Dendritic cell treated with granulocyte-macrophage colony-stimulating factor and Interleukin-4, amounts not matched to agents 40 ng/mL and 50 ng/mL, for 4 days (primary cell): ENCODE measurements at regions not wholly inside any gene's neighbourhood (a gene's known extent, or its start where the extent isn't known, plus 50 kb on each side); places are given as distances from the start of the nearest gene placed in this dataset.

Source experiments
- H3K27ac Mint-ChIP-seq: one replicate; pipeline ENCODE4 v1.8.0; 2022; ENCODE audit warnings: mild to moderate bottlenecking, mixed read lengths
- H3K27me3 Mint-ChIP-seq: one replicate; pipeline ENCODE4 v1.8.0; 2022; ENCODE audit warnings: mild to moderate bottlenecking, mixed read lengths
- H3K36me3 Mint-ChIP-seq: one replicate; pipeline ENCODE4 v1.8.0; 2022; ENCODE audit warnings: low read depth, mixed read lengths
- H3K4me1 Mint-ChIP-seq: one replicate; pipeline ENCODE4 v1.8.0; 2022; ENCODE audit warnings: low read depth, mixed read lengths
- H3K4me3 Mint-ChIP-seq: one replicate; pipeline ENCODE4 v1.8.0; 2022; ENCODE audit warnings: mild to moderate bottlenecking, moderate library complexity, mixed read lengths
- H3K9me3 Mint-ChIP-seq: one replicate; pipeline ENCODE4 v1.8.0; 2022; ENCODE audit warnings: mixed read lengths
- intact Hi-C: fragments of 100-400 bp; cut with micrococcal nuclease; formaldehyde crosslinking; loops from one replicate; pipeline ENCODE4 v1.15.0; 2022

DNA sequence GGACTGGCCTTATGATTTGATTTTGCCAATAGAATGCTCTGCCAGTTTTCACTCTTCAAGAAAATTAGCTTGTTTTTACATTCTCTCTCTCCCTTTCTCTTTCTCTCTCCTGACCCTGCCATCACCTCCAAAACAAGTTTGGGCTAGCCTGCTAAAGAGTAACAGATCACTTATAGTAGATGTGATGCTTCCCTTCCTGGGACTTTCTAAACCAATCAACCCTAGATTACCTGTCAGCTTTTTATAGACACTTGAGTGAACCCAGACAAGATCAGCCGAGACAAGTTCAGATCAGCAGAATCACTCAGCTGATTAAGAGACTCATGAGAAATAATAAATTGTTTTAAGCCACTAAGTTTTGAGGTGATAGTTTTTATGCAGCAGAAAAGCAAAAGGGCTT is 521.2 kb downstream of the ANKRD50 start:
- no peaks in the 10 kb centered on the region for H3K4me1 Mint-ChIP-seq
- H3K27ac Mint-ChIP-seq = no peak overlapping the region
- peaks cover 17% of the 10 kb centered on the region for H3K9me3 Mint-ChIP-seq
- H3K36me3 Mint-ChIP-seq = no peaks in the 10 kb centered on the region
- H3K4me3 Mint-ChIP-seq = no peak overlapping the region
- intact Hi-C loops = no loop called here
- H3K27me3 Mint-ChIP-seq = no peaks in the 10 kb centered on the region

DNA sequence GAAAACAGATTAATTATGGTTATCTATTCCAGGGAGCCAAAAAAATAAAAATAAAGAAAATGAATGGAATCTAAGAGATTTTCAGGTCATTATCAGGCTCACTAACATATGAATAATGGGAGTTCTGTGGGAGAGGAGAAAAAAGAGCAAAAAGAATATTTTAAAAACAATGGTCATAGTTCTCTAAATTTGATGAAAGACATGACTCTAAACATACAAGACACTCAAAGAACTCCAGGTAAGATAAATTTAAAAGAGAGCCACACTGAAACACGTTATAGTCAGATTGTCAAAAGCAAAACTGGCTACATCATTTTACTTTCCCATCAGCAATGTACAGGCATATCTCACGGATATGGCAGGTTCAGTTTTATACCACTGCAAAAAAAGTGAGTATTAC is 520.0 kb downstream of the ANKRD50 start:
- Mint-ChIP-seq H3K36me3 (no peaks in the 10 kb centered on the region), H3K27me3 (no peaks in the 10 kb centered on the region), H3K4me3 (no peak overlapping the region), H3K27ac (no peak overlapping the region), H3K4me1 (no peaks in the 10 kb centered on the region), H3K9me3 (peaks cover 22% of the 10 kb centered on the region)
- intact Hi-C loops = no loop called here

DNA sequence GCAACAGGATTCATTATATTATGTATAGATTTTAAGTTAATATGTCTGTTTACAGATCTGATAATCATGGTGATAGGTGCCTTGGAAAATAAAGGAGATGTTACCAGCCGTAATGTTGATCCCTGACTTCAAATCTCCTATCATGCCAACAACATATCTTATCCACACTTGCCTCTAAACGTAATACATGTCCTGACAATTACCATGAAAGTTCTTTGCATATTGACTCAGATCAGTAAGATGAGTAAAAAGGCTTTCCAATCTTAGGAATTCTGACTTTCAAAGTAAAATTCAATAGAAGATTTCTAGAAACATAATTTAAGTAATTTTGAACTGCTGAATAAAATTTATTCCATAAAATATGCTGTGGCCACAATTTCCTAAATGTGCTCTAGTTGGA is 513.3 kb downstream of the ANKRD50 start:
- Mint-ChIP-seq H3K27me3 (no peaks in the 10 kb centered on the region), H3K4me3 (no peak overlapping the region), H3K27ac (no peak overlapping the region), H3K36me3 (no peaks in the 10 kb centered on the region), H3K9me3 (peaks cover 17% of the 10 kb centered on the region), H3K4me1 (no peaks in the 10 kb centered on the region)
- intact Hi-C loops = no loop called here

DNA sequence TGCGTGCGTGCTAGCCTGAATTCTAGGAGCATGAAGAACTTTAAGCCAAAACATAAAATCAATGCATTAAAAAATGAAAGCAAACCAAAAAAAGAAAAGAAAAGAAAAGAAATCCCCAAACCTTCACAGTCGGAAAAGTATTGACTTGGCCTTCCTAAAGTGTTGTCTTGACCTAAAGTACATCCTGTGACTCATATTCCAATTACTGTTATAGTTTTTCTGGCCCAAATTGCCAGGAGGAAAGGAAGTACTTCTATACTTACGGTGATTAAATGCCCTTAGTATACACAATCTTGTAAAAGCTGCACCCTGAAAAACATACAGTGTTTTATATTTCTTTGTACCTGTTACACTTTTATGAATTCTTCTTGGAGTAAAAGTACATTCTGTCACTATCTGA is 512.8 kb downstream of the ANKRD50 start:
- intact Hi-C loops = no loop called here
- Mint-ChIP-seq H3K9me3 (peaks cover 17% of the 10 kb centered on the region), H3K27ac (no peak overlapping the region), H3K27me3 (no peaks in the 10 kb centered on the region), H3K4me1 (no peaks in the 10 kb centered on the region), H3K4me3 (no peak overlapping the region), H3K36me3 (no peaks in the 10 kb centered on the region)

DNA sequence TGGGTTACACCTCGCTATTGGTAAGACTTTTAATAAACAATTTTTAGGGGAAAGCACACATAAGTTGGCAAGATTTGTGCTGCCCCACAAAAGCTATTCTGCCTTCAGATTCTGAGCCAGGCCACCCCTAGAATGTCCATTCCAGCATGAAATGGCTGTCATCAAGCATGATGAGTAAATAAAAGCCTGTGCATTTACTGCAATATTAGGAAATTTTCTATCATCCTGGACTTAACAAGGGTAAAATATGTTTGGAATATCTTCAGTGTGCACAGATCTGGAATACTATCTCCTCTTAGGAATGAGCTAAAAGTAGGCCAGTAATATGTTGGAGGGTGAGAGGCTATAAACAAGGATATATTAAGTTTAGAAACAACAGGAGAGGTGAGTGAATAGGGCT is 510.9 kb downstream of the ANKRD50 start:
- intact Hi-C loops = no loop called here
- Mint-ChIP-seq H3K9me3 (peaks cover 2% of the 10 kb centered on the region), H3K27ac (no peak overlapping the region), H3K27me3 (no peaks in the 10 kb centered on the region), H3K36me3 (no peaks in the 10 kb centered on the region), H3K4me3 (no peak overlapping the region), H3K4me1 (no peaks in the 10 kb centered on the region)

DNA sequence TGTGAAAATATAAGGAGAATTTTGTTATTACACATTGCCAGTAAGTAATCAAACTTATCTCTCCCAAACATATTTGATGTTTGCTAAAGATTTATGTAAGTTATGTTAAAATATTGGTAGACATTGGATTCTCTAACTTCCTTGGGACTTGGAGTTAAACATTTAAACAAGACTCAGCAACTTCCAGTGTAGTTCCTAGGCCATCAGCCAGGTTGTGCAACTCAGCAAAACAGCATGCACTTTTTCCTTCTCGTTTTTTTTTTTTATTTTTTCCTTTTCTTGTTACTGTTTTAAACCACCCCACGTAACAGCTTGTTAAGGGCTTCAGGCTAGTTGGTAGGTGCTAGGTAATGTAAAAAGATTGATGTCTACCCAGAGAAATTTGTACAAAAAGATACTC is 510.4 kb downstream of the ANKRD50 start:
- Mint-ChIP-seq H3K27me3 (no peaks in the 10 kb centered on the region), H3K27ac (no peak overlapping the region), H3K36me3 (no peaks in the 10 kb centered on the region), H3K4me3 (no peak overlapping the region), H3K4me1 (no peaks in the 10 kb centered on the region), H3K9me3 (no peaks in the 10 kb centered on the region)
- intact Hi-C loops = no loop called here

GRCh38 chr4:124203613-124204238 is 508.8 kb downstream of the ANKRD50 start:
- intact Hi-C loops = no loop called here
- Mint-ChIP-seq H3K36me3 (no peaks in the 10 kb centered on the region), H3K27me3 (no peaks in the 10 kb centered on the region), H3K4me3 (no peak overlapping the region), H3K27ac (no peak overlapping the region), H3K9me3 (no peaks in the 10 kb centered on the region), H3K4me1 (no peaks in the 10 kb centered on the region)

DNA sequence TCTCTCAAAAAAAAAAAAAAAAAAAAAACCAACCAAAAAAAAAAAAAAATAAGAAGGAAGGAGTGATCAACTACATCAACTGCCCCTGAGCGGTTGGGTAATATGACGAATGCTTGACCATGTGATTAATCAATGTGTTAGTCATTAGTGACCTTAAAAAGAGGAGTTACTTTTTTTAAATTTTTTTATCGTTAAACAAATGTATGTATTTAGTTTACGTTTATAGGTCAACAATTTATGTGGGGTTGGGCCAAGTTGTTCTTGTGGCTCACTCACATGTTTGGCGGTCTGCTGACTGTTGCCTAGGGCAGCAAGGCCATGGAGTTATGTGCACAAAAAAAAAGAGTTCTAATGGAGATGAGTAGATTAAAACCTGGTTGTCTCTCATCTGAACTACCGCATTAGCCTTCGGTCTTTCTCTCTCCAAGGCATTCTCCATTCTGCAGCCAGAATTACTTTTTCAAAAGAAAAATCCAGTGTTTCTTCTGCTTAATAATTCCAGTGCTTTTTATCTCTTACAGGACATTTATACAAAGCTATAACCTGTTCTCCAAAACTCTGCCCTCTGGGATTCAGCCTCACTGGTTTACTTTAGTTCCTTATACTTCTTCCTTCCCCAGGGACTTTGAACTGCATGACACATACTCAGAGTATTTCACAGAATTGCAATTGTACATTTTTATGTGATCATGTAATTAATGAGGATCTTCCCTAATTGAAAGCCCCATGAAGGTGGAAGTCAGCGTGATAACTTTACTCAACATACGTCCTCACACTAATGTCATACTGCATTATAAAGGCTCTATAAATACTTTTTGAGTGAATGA is 505.5 kb downstream of the ANKRD50 start:
- H3K4me1 Mint-ChIP-seq = no peaks in the 10 kb centered on the region
- no peaks in the 10 kb centered on the region for H3K9me3 Mint-ChIP-seq
- H3K27me3 Mint-ChIP-seq = no peaks in the 10 kb centered on the region
- no peak overlapping the region for H3K27ac Mint-ChIP-seq
- H3K4me3 Mint-ChIP-seq = no peak overlapping the region
- intact Hi-C loops = no loop called here
- no peaks in the 10 kb centered on the region for H3K36me3 Mint-ChIP-seq

DNA sequence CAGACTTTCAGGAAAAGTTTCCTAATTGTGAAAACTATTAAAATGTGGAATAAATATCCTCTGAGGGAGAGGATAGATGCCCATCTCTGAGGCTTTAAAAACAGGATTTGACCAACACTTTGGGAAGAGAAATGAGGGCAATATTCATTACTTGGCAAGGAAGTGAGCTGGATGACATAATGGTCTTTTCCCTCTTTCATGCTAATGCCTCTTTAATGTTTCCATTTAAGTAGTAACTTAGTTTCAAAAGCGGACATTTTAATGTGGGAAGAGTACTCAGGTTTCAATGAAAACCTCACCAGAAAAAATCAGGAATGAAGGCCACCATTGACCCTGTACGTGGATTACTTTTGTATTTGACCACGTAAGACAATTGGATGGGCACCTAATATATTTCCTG is 503.3 kb downstream of the ANKRD50 start:
- intact Hi-C loops = no loop called here
- H3K4me1 Mint-ChIP-seq = no peaks in the 10 kb centered on the region
- no peaks in the 10 kb centered on the region for H3K27me3 Mint-ChIP-seq
- no peaks in the 10 kb centered on the region for H3K9me3 Mint-ChIP-seq
- no peak overlapping the region for H3K27ac Mint-ChIP-seq
- no peaks in the 10 kb centered on the region for H3K36me3 Mint-ChIP-seq
- no peak overlapping the region for H3K4me3 Mint-ChIP-seq

DNA sequence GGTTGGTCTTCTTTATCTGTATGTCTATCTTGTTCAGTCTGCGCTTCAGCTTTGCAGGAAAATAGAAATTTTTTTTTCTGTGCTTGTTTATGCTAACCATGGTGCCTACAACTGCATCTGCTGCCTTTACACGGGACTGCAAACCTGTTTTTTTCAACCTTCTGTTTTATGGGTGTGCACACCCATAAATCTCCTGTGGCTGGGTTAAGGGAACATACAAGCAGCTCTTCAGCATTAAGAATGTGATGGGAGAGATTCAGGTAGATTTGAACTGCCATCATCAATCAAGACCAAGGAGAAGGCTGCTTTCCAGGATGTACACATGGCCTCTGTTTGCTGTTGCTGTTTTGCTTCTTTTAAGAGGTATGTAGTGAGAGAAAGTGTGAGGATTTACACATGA is 502.9 kb downstream of the ANKRD50 start:
- H3K27ac Mint-ChIP-seq = no peak overlapping the region
- no peaks in the 10 kb centered on the region for H3K4me1 Mint-ChIP-seq
- intact Hi-C loops = no loop called here
- no peak overlapping the region for H3K4me3 Mint-ChIP-seq
- no peaks in the 10 kb centered on the region for H3K36me3 Mint-ChIP-seq
- no peaks in the 10 kb centered on the region for H3K27me3 Mint-ChIP-seq
- no peaks in the 10 kb centered on the region for H3K9me3 Mint-ChIP-seq

GRCh38 chr4:124210746-124211145 is 501.8 kb downstream of the ANKRD50 start:
- Mint-ChIP-seq H3K9me3 (peaks cover 6% of the 10 kb centered on the region), H3K36me3 (no peaks in the 10 kb centered on the region), H3K4me1 (no peaks in the 10 kb centered on the region), H3K27me3 (no peaks in the 10 kb centered on the region), H3K4me3 (no peak overlapping the region), H3K27ac (no peak overlapping the region)
- intact Hi-C loops = no loop called here

DNA sequence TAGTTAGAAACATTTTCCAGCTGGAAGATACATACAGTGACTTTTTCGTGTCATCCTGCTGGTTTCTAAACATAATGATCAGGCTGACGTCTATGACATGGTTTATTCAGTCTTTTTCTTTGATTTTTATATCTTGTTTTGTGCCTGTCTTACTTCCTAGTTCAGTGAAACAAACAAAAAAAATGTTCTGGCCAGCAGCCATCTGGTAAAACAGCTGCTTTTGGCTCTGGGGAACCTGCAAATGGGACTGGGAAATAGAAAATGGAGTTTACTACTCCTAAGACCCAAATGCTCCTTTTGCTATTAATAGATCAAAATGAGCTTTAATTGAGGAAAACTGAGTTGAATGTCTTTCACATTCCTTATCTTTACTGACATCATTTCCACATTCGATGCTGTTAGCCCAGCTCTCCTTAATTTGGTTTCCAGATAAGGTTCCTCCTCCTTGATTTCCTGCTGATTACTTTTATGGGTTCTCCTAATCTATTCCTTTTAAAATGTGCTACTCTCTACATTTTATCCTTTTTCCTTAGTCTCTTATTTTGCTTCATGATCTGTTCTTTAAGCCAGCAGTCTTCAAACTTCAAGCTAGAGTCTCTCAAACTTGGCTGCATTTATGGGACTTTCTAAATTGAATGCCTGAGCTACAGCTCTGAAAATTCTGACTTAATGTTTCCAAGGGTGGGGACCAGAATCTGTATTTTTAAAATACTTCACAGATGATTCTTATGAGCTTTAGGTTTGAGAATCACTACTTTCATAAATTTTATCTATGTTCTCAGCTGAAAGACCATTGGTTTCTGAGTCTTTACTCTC is 499.5 kb downstream of the ANKRD50 start:
- Mint-ChIP-seq H3K27ac (no peak overlapping the region), H3K27me3 (no peaks in the 10 kb centered on the region), H3K4me1 (no peaks in the 10 kb centered on the region), H3K9me3 (peaks cover 6% of the 10 kb centered on the region), H3K4me3 (no peak overlapping the region), H3K36me3 (no peaks in the 10 kb centered on the region)
- intact Hi-C loops = no loop called here

GRCh38 chr4:124219389-124219788 is 493.1 kb downstream of the ANKRD50 start:
- H3K4me1 Mint-ChIP-seq = no peaks in the 10 kb centered on the region
- no peak overlapping the region for H3K27ac Mint-ChIP-seq

DNA sequence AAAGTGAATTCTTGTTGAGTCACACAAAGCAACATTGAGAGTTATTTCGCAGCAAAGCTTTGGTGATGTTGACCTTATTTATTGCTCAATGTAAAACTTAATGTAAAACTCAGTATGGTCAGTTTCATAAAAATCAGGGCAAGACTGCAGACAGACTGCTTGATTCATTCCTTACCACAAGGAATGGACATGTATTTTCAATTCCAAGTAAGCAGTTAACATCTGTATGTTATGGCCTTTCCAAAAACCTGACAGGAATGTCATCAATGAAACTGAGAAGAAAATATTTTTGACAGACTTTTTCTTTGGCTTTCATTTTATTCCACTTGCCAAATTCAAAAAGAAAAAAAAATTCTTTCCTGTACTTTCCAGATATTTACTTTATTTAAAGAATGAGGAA is 488.3 kb downstream of the ANKRD50 start:
- intact Hi-C loops = no loop called here
- peaks cover 30% of the 10 kb centered on the region for H3K9me3 Mint-ChIP-seq
- no peaks in the 10 kb centered on the region for H3K27me3 Mint-ChIP-seq
- H3K27ac Mint-ChIP-seq = no peak overlapping the region
- no peaks in the 10 kb centered on the region for H3K4me1 Mint-ChIP-seq
- no peaks in the 10 kb centered on the region for H3K36me3 Mint-ChIP-seq
- H3K4me3 Mint-ChIP-seq = no peak overlapping the region

More at GRCh38 chr4:124219389-124219788, 493.1 kb downstream of the ANKRD50 start:
- intact Hi-C loops = no loop called here
- Mint-ChIP-seq H3K4me3 (no peak overlapping the region), H3K9me3 (peaks cover 15% of the 10 kb centered on the region), H3K36me3 (no peaks in the 10 kb centered on the region), H3K27me3 (no peaks in the 10 kb centered on the region)
